ENCODE measurements at regions not wholly inside any gene's neighbourhood (a gene's known extent, or its start where the extent isn't known, plus 50 kb on each side); places are given as distances from the start of the nearest gene placed in this dataset.

GRCh38 chr7:98740643-98741042, 123.6 kb downstream of the NPTX2 start:
- TF ChIP-seq, protein P1, sequence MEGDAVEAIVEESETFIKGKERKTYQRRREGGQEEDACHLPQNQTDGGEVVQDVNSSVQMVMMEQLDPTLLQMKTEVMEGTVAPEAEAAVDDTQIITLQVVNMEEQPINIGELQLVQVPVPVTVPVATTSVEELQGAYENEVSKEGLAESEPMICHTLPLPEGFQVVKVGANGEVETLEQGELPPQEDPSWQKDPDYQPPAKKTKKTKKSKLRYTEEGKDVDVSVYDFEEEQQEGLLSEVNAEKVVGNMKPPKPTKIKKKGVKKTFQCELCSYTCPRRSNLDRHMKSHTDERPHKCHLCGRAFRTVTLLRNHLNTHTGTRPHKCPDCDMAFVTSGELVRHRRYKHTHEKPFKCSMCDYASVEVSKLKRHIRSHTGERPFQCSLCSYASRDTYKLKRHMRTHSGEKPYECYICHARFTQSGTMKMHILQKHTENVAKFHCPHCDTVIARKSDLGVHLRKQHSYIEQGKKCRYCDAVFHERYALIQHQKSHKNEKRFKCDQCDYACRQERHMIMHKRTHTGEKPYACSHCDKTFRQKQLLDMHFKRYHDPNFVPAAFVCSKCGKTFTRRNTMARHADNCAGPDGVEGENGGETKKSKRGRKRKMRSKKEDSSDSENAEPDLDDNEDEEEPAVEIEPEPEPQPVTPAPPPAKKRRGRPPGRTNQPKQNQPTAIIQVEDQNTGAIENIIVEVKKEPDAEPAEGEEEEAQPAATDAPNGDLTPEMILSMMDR (IDR thresholded peaks at IDR 0.05): no peak
- TF ChIP-seq POLR2AphosphoS5 (IDR thresholded peaks at IDR 0.05): no peak
- TF ChIP-seq EP300 (IDR thresholded peaks at IDR 0.05): no peak

Measured in suprapubic skin (tissue), 4 donors.